ENCODE measurements at regions not wholly inside any gene's neighbourhood (a gene's known extent, or its start where the extent isn't known, plus 50 kb on each side); places are given as distances from the start of the nearest gene placed in this dataset.

DNA sequence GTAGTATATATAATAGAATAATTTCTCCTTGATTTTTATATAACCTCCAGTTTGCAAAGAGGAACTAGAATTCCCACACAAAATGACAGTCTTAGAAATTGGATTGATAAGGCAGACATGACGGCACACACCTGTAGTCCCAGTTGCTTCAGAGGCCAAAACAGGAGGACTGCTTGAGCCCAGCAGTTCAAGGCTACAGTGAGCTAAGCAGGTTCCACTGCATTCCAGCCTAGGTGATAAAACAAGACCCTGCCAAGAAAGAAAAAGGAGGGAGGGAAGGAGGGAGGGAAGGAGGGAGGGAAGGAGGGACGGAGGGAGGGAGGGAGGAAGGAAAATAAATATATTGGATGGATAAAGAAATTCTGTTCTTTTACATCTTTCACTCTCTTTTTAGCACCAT, 77.6 kb upstream of the SASH1 start:
- DNase-seq, result no peak

- DNase-seq, result no peak
Observed at GRCh38 chr6:148269386-148269785, 73.3 kb upstream of the SASH1 start.

GRCh38 chr6:148271711-148272439, 70.8 kb upstream of the SASH1 start:
- DNase-seq, result no peak

GRCh38 chr6:148272597-148272996, 70.0 kb upstream of the SASH1 start:
- no peak for DNase-seq

GRCh38 chr6:148273962-148274752, 68.5 kb upstream of the SASH1 start:
- DNase-seq, result no peak

- no peak for DNase-seq
Observed at GRCh38 chr6:148274809-148275208, 67.8 kb upstream of the SASH1 start.

DNA sequence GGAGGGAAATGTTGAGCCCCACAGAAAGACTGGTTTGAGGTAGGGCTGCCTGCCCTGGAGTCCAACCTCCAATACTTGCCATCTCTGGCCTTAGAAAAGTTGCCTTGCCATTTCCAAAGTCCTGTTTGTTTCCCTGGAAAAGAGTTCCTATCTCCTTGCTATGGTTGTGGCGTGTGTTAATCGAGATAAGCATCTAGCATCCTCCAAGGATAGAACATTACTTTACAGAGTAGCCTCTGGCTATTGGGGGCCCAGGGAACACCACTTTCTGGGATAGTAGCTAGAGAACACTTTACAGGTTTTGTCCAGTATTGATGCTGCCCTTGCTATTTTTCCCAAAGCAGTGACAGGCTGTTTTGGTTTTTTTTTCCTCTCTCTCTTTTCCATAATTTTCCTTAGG, 57.4 kb upstream of the SASH1 start:
- no peak for DNase-seq

DNA sequence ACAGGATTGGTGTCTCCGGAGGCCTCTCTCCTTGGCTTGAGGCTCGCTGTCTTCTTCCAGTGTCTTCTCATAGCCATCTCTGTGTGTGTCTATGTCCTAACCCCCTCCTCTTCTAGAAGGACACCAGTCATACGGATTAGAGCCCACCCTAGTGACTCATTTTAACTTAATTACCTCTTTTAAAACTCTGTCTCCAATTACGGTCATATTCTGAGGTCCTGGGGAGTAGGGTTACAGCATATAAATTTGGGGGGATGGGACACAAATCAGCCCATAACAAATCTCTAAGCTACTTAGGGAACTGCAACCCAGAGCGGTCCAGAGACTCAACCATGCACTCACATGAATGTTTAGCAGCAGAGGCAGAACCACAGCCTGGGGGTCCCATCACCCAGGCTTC, 56.1 kb upstream of the SASH1 start:
- DNase-seq, result no peak

- no peak for DNase-seq
Observed at GRCh38 chr6:148287623-148288333, 54.9 kb upstream of the SASH1 start.

- no peak for DNase-seq
Observed at GRCh38 chr6:148288541-148288940, 54.1 kb upstream of the SASH1 start.

GRCh38 chr6:148289153-148289552, 53.5 kb upstream of the SASH1 start:
- DNase-seq, result no peak

DNA sequence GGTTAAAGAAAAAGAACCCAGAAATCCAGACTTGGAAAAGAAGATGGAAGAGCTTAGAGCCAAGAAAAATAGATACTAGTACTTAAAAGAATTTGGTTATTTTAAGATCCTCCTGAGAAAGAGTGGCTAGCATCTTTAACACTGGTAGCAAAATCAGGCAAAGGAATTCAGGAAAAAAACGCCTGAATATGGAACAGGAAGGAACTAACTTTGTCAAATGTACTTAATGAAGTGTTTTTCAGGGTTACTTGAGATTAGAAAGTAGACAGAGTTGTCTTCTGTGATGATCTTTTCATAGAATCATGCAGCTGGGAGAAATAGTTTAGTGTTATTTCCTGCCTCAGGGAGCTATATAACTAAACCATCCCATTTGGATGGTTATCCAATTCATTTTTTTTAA, 50.8 kb upstream of the SASH1 start:
- no peak for DNase-seq

Measured in NCI-H748 treated with DMSO at 0.1 percent for 48 hours (cell line).